Endothelial cell of umbilical vein (primary cell): ENCODE measurements at regions not wholly inside any gene's neighbourhood (a gene's known extent, or its start where the extent isn't known, plus 50 kb on each side); places are given as distances from the start of the nearest gene placed in this dataset.

Experiments used
- EZH2 ChIP-seq: IDR thresholded peaks from 2 replicates; pipeline ENCODE4 v1.6.1; 2012; ENCODE audit warnings: borderline replicate concordance, low read depth, mild to moderate bottlenecking, moderate library complexity, low read length, inconsistent platforms; ENCODE audit not compliant: severe bottlenecking
- FOS ChIP-seq: IDR thresholded peaks from 2 replicates; pipeline ENCODE4 v1.6.1; 2011; ENCODE audit warnings: mild to moderate bottlenecking, low read length, moderate library complexity, borderline replicate concordance; ENCODE audit not compliant: insufficient read depth
- GATA2 ChIP-seq: IDR thresholded peaks from 2 replicates; pipeline ENCODE4 v1.7.0; 2011; ENCODE audit warnings: low read depth, mild to moderate bottlenecking, moderate library complexity, mixed read lengths, low read length; ENCODE audit not compliant: insufficient read length, insufficient read depth
- MAX ChIP-seq: IDR thresholded peaks from 2 replicates; pipeline ENCODE4 v1.6.1; 2011; ENCODE audit not compliant: insufficient read depth, insufficient read length
- MYC ChIP-seq: IDR thresholded peaks from one replicate; pipeline ENCODE4 v1.6.1; 2011; ENCODE audit warnings: mild to moderate bottlenecking, low read depth, low read length
- POLR2A ChIP-seq: IDR thresholded peaks from 2 replicates; pipeline ENCODE4 v1.6.1; 2012; ENCODE audit warnings: low read depth, mild to moderate bottlenecking, control low read depth, low read length
- POLR2AphosphoS5 ChIP-seq: IDR thresholded peaks from 2 replicates; pipeline ENCODE4 v1.6.1; 2012; ENCODE audit warnings: low read depth, mild to moderate bottlenecking, control low read depth, low read length, moderate library complexity; ENCODE audit not compliant: insufficient read depth
- TF ChIP-seq, protein P1 (sequence below), 2 donors: IDR thresholded peaks; 1 replicate in 1 of 2; 2 replicates in 1 of 2; pipeline ENCODE4 v1.5.1; 2011; ENCODE audit warnings: low read length in 2 of 2, mild to moderate bottlenecking in 2 of 2, moderate library complexity in 2 of 2, control low read depth in 1 of 2, inconsistent platforms in 1 of 2, low read depth in 1 of 2; ENCODE audit not compliant: insufficient read depth in 1 of 2; ENCODE audit errors: extremely low read depth in 1 of 2

DNA sequence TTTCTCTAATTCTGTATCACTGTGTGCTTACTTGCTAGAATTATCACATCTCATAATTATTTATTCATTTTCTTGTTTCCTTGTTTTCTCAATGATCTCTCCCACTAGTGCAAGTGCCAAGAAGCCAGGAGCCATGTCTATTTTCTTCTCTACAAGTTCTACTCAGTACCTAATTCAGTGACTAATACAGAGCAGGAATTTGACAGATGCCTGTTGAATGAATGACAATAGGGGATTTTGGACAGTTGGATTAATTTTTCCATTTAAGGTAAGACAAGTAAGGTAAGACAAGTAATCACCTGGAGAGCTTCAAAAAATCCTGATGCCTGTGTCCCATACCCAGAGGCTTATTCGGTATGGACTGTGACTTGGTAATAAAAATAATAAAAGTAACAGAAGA is 81.0 kb downstream of the EDN1 start:
- TF ChIP-seq POLR2A (no peak), EZH2 (no peak), POLR2AphosphoS5 (no peak), MAX (no peak), GATA2 (no peak), FOS (no peak), MYC (no peak)
- TF ChIP-seq, protein P1, sequence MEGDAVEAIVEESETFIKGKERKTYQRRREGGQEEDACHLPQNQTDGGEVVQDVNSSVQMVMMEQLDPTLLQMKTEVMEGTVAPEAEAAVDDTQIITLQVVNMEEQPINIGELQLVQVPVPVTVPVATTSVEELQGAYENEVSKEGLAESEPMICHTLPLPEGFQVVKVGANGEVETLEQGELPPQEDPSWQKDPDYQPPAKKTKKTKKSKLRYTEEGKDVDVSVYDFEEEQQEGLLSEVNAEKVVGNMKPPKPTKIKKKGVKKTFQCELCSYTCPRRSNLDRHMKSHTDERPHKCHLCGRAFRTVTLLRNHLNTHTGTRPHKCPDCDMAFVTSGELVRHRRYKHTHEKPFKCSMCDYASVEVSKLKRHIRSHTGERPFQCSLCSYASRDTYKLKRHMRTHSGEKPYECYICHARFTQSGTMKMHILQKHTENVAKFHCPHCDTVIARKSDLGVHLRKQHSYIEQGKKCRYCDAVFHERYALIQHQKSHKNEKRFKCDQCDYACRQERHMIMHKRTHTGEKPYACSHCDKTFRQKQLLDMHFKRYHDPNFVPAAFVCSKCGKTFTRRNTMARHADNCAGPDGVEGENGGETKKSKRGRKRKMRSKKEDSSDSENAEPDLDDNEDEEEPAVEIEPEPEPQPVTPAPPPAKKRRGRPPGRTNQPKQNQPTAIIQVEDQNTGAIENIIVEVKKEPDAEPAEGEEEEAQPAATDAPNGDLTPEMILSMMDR (IDR thresholded peaks at IDR 0.05; ENCODE audit: extremely low read depth in 1 of 2, insufficient read depth in 1 of 2, low read depth in 1 of 2, low read length in 2 of 2): no peak
